Astrocyte of the spinal cord (primary cell): ENCODE measurements at regions not wholly inside any gene's neighbourhood (a gene's known extent, or its start where the extent isn't known, plus 50 kb on each side); places are given as distances from the start of the nearest gene placed in this dataset.

Experiments
- DNase-seq: peaks from one replicate; pipeline ENCODE4 v3.0.0; 2011; ENCODE audit warnings: low read depth, low spot score
- H3K4me3 ChIP-seq: 2 replicates; pipeline ENCODE4 v1.5.1; 2011; ENCODE audit warnings: low read depth, mild to moderate bottlenecking, low read length, moderate library complexity
- CTCF ChIP-seq: IDR thresholded peaks from 2 replicates; pipeline ENCODE4 v1.5.1; 2012; ENCODE audit warnings: low read depth, mild to moderate bottlenecking, low read length, inconsistent platforms
- in situ Hi-C: cut with HindIII; loops from 2 replicates; pipeline ENCODE4 v1.10.0; 2017; ENCODE audit warnings: low sequenced_read_pairs

- no peak for TF ChIP-seq CTCF
- DNase-seq = no peak
- no peak overlapping the region for H3K4me3 ChIP-seq
- in situ Hi-C loops = no loop called here
Measured at GRCh38 chr14:32009976-32010581, 67.0 kb upstream of the ARHGAP5 start.

GRCh38 chr14:32010604-32011125, 66.4 kb upstream of the ARHGAP5 start:
- TF ChIP-seq CTCF = no peak

GRCh38 chr14:32011225-32011624, 65.9 kb upstream of the ARHGAP5 start:
- no peak for DNase-seq
- no peak for TF ChIP-seq CTCF
- in situ Hi-C loops = no loop called here

More at GRCh38 chr14:32010604-32011125, 66.4 kb upstream of the ARHGAP5 start:
- DNase-seq = peak; percentile 33
- in situ Hi-C loops = no loop called here
- no peak overlapping the region for H3K4me3 ChIP-seq

GRCh38 chr14:32012062-32012461, 65.0 kb upstream of the ARHGAP5 start:
- no peak for DNase-seq
- no peak for TF ChIP-seq CTCF
- H3K4me3 ChIP-seq = no peak overlapping the region
- in situ Hi-C loops = no loop called here

More at GRCh38 chr14:32011225-32011624, 65.9 kb upstream of the ARHGAP5 start:
- no peak overlapping the region for H3K4me3 ChIP-seq

GRCh38 chr14:32012571-32012970, 64.5 kb upstream of the ARHGAP5 start:
- in situ Hi-C loops = no loop called here
- no peak overlapping the region for H3K4me3 ChIP-seq
- TF ChIP-seq CTCF = no peak
- no peak for DNase-seq

GRCh38 chr14:32013083-32013482, 64.0 kb upstream of the ARHGAP5 start:
- TF ChIP-seq CTCF = peak; percentile 17
- H3K4me3 ChIP-seq = no peak overlapping the region
- in situ Hi-C loops = no loop called here
- no peak for DNase-seq
